ENCODE measurements at regions not wholly inside any gene's neighbourhood (a gene's known extent, or its start where the extent isn't known, plus 50 kb on each side); places are given as distances from the start of the nearest gene placed in this dataset.

DNA sequence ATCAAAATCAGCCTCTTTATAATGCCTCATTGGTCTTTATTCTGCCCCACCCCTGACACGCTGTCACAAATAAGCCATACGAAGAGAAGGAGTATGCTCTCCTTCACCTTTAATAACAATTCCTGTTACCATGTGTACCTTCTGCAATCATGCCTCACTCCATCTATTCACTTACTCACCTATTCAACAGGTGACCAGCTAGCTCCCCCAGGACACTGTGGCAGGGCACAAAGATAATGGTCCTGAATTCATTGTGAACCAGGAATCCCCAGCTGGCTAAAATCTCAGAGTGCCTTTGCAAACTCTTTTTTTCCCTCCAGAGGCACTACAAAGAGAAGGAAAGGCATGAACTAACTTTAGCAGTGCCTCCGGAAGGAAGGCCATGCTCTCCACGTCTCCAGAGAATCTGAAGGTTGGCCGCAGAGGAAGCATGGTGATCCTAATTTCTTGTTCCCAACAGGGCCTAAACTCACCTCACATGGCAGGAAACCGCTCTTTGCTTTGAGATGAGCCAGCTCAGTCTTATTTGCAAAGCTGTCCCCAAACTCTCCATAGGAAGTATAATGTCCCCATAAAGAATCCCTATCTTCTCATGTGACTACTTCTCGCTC lies 590.3 kb downstream of the BUD13 start:
- no peak for DNase-seq (ENCODE audit: low read depth, low spot score)
- H3K4me3 Mint-ChIP-seq: no peak overlapping the region
- H3K4me1 Mint-ChIP-seq: peaks cover 12% of the 10 kb centered on the region
- TF ChIP-seq, protein P1, sequence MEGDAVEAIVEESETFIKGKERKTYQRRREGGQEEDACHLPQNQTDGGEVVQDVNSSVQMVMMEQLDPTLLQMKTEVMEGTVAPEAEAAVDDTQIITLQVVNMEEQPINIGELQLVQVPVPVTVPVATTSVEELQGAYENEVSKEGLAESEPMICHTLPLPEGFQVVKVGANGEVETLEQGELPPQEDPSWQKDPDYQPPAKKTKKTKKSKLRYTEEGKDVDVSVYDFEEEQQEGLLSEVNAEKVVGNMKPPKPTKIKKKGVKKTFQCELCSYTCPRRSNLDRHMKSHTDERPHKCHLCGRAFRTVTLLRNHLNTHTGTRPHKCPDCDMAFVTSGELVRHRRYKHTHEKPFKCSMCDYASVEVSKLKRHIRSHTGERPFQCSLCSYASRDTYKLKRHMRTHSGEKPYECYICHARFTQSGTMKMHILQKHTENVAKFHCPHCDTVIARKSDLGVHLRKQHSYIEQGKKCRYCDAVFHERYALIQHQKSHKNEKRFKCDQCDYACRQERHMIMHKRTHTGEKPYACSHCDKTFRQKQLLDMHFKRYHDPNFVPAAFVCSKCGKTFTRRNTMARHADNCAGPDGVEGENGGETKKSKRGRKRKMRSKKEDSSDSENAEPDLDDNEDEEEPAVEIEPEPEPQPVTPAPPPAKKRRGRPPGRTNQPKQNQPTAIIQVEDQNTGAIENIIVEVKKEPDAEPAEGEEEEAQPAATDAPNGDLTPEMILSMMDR (conservative IDR thresholded peaks at IDR 0.05): no peak
- no peaks in the 10 kb centered on the region for H3K9me3 Mint-ChIP-seq
- no peaks in the 10 kb centered on the region for H3K27me3 Mint-ChIP-seq (ENCODE audit: low read depth)
- H3K27ac Mint-ChIP-seq (ENCODE audit: unreplicated experiment): no peak overlapping the region
- H3K36me3 Mint-ChIP-seq (ENCODE audit: low read depth): no peaks in the 10 kb centered on the region

DNA sequence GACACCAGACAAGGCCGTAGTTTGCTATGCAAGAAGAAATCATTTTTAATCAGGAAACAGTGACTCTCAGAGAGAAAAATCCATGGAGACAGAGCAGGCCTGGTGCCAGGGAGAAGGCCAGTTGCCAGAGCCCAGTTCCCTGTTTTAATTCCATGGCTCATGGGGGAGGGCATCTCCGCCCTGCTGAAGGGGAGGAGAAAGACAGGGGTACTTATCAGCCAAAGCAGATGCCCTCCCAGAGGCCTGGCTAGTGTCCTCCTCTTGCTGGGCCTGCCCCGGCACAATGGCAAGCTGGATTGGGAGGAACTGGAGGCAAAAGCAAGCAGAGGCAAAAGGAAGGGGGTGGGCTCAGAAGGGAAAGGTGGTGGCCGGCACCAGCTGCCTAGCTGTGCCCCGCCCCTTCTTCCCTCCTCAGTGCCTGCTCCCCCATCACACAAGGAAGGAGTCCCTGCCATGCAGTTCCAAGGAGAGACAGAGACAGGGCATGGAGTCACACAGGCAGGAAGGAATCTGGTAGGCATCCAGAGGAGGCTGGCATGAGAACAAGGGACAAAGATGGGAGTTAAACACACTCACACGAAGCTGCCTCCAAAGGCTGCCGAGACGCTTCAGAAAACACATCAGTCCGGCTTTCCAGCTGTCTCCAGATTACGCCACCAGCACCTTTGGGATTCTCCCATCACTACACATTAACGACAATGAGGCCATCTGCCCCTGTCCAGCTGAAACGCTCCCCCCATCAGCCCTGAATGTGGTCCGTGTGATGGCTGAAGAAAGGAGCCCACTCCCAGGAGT lies 591.8 kb downstream of the BUD13 start:
- H3K27me3 Mint-ChIP-seq (ENCODE audit: low read depth): no peaks in the 10 kb centered on the region
- H3K4me1 Mint-ChIP-seq: peaks cover 25% of the 10 kb centered on the region
- peak overlapping the region; percentile 16 for H3K27ac Mint-ChIP-seq (ENCODE audit: unreplicated experiment)
- no peak overlapping the region for H3K4me3 Mint-ChIP-seq
- H3K9me3 Mint-ChIP-seq: no peaks in the 10 kb centered on the region
- DNase-seq (ENCODE audit: low read depth, low spot score): no peak
- TF ChIP-seq, protein P1 (conservative IDR thresholded peaks at IDR 0.05): no peak
- H3K36me3 Mint-ChIP-seq (ENCODE audit: low read depth): no peaks in the 10 kb centered on the region

DNA sequence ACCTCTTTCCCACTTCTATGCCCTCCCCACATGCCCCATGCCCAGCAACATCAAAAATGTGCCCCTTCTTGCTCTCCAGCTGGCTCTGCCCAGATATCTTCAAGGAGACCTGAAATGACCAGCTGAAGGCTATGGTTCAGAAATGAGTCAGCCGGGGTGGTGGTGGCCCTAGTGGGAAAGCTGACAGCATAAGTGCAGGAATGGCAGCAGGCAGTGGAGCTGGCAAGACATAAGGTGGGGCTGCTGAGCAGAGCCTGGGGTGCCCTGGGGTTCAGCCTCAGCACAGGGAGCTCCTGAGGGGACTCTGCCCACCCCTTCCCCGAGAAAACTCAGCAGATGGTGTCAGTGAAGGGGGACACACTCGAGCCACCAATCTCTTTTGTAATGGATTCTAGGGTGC lies 593.4 kb downstream of the BUD13 start:
- Mint-ChIP-seq H3K27me3 (ENCODE audit: low read depth) (no peaks in the 10 kb centered on the region), H3K36me3 (ENCODE audit: low read depth) (no peaks in the 10 kb centered on the region), H3K4me3 (no peak overlapping the region), H3K4me1 (peaks cover 32% of the 10 kb centered on the region), H3K9me3 (no peaks in the 10 kb centered on the region), H3K27ac (ENCODE audit: unreplicated experiment) (no peak overlapping the region)
- DNase-seq (ENCODE audit: low read depth, low spot score): no peak
- TF ChIP-seq, protein P1 (conservative IDR thresholded peaks at IDR 0.05): no peak

DNA sequence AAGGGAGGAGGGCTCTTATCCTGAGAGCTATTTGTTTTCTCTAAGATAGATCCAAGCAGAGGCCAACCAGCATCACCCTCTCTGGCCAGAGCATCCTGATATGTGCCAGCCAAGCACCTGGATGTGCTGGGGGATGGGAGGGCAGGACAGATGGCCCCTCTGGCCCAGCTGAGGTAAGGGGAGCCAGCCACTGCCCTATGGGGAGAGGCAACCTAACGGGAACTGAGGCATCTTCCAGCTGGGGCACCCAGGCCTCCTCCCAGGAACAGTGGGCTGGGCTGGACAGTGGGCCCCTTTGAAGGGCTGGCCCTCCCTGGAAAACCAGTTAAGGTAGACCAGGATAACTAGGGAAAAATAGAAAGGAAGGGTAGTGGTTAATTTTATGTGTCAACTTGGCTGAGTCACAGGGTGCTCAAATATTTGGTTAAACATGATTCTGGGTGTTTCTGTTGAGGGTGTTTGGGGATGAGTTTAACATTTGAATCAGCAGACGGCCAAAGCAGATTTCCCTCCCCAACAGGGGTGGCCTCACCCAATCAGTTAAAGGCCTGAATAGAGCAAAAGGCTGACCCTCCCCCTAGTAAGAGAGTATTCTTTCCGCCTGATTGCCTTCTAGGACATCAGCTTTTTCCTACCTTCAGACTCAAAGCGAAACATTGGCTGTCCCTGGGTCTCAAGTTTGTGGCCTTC lies 595.1 kb downstream of the BUD13 start:
- Mint-ChIP-seq H3K36me3 (ENCODE audit: low read depth) (no peaks in the 10 kb centered on the region), H3K27ac (ENCODE audit: unreplicated experiment) (no peak overlapping the region), H3K4me3 (no peak overlapping the region), H3K9me3 (no peaks in the 10 kb centered on the region), H3K4me1 (peaks cover 37% of the 10 kb centered on the region), H3K27me3 (ENCODE audit: low read depth) (no peaks in the 10 kb centered on the region)
- DNase-seq (ENCODE audit: low read depth, low spot score): no peak
- TF ChIP-seq, protein P1 (conservative IDR thresholded peaks at IDR 0.05): no peak

DNA sequence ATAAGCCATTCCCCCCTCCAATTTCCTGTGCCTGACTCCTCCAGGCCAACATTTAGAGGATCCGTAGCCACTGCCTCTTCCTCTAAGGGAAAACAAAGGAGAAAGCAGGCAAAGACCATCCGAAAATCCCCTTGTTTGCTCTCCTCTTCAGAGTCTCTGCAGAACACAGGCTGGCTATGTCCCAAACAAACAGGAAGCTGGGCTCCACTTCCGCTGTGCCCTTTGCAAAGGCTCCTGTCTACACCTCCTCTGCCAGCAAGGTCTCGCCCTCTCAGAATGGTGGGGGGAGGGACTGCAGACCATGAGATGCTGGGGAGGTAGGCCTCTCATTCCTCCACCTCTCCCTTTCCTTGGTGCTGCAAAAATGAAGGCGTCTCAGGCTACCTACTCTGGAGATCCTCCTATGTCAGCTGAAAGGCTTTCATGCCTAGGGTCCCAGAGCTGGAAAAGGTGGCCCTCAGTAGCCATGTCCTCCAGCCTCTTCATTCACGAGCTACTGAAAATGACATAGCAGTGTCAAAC lies 596.2 kb downstream of the BUD13 start:
- no peak for DNase-seq (ENCODE audit: low read depth, low spot score)
- TF ChIP-seq, protein P1 (conservative IDR thresholded peaks at IDR 0.05): no peak
- H3K4me1 Mint-ChIP-seq: peaks cover 37% of the 10 kb centered on the region
- H3K9me3 Mint-ChIP-seq: no peaks in the 10 kb centered on the region
- H3K27ac Mint-ChIP-seq (ENCODE audit: unreplicated experiment): peak overlapping the region; percentile 95
- no peak overlapping the region for H3K4me3 Mint-ChIP-seq
- no peaks in the 10 kb centered on the region for H3K36me3 Mint-ChIP-seq (ENCODE audit: low read depth)
- no peaks in the 10 kb centered on the region for H3K27me3 Mint-ChIP-seq (ENCODE audit: low read depth)
